ENCODE measurements at regions not wholly inside any gene's neighbourhood (a gene's known extent, or its start where the extent isn't known, plus 50 kb on each side); places are given as distances from the start of the nearest gene placed in this dataset.

DNA sequence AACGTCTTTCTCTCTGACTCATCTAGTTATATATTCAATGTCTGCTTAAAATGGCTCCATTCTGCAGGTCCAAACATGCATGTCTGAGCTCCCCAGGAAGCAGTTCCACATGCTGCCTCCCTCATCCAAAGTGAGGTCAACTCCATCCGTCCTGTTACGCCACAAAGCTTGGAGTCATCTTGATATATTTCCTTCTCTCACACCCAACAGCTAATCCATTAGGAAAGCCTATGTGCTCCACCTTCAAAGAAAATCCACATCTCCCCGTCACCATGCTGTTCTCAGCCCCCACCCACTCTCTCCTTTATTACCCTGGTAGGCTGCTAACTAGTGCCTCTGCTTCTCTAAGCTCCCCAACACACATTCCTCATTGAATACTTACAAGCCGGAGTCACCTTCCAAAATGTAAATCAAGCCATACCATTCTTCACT is 130.2 kb upstream of the SYNDIG1 start:
- DNase-seq (ENCODE audit: extremely low read depth in 1 of 2, low read depth in 1 of 2), result no peak

- no peak for DNase-seq (ENCODE audit: extremely low read depth in 1 of 2, low read depth in 1 of 2)
Observed at GRCh38 chr20:24337551-24337950, 131.9 kb upstream of the SYNDIG1 start.

DNA sequence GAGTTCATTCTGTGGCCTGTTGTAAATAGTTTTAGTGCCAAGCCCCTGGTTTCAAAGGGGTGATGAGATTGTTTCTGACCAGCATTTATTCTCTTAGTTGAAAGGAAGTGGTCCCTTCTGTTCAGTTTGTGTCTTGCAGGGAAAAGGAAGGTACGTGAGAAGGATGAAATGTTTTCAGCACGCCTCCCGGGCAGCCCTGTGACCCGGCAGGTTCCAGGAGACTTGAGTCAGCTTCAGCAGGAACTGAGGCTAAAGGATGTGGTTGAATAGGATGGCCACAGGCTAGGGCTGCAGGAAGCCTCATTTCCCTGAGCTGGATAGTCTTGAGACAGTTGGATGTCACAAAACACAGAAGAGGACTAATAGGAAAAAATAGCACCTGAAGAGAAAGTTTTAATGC is 132.4 kb upstream of the SYNDIG1 start:
- DNase-seq (ENCODE audit: extremely low read depth in 1 of 2, low read depth in 1 of 2), result no peak

- no peak for DNase-seq (ENCODE audit: extremely low read depth in 1 of 2, low read depth in 1 of 2)
Observed at GRCh38 chr20:24334830-24335229, 134.6 kb upstream of the SYNDIG1 start.

DNA sequence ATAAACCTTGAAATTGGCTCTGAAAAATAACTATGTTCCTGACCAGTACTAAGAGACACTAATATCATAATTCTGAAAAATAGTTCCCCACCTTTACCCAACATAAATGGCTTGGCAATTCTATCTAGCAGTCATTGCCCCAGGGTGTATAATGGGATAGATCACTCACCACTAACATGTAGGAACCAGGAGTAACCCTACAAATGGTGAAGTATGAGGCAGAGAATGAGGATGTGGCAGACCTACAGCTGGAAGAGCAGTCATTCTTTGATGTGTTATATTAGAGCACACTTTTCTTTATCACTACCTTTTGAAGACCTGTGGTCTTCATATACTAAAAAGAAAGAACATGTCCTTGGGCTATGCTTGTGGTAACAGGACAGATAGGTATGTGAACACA is 136.5 kb upstream of the SYNDIG1 start:
- no peak for DNase-seq (ENCODE audit: extremely low read depth in 1 of 2, low read depth in 1 of 2)

- no peak for DNase-seq (ENCODE audit: extremely low read depth in 1 of 2, low read depth in 1 of 2)
Observed at GRCh38 chr20:24331939-24332338, 137.5 kb upstream of the SYNDIG1 start.

- no peak for DNase-seq (ENCODE audit: extremely low read depth in 1 of 2, low read depth in 1 of 2)
Observed at GRCh38 chr20:24328901-24329300, 140.5 kb upstream of the SYNDIG1 start.

DNA sequence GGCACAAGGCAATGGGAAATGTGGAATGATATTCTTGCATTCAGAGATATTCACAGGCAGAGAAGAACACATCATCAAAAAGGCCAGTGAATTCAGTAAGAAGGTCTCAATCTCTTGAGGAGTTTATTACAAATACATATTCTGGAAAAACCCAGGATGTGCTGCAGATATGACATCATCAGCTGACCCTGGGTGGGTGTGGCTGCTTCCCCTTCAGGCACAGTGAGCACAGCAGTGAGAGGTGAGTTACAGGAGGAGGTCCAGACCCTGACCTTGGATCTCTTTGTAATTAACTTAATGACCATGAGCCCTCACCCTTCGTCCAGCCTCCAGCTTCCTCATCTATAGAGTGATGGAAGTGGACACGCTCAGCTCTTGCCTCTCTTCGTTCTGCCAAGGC is 147.5 kb upstream of the SYNDIG1 start:
- DNase-seq (ENCODE audit: extremely low read depth in 1 of 2, low read depth in 1 of 2), result no peak

- no peak for DNase-seq (ENCODE audit: extremely low read depth in 1 of 2, low read depth in 1 of 2)
Observed at GRCh38 chr20:24318569-24319352, 150.7 kb upstream of the SYNDIG1 start.

DNA sequence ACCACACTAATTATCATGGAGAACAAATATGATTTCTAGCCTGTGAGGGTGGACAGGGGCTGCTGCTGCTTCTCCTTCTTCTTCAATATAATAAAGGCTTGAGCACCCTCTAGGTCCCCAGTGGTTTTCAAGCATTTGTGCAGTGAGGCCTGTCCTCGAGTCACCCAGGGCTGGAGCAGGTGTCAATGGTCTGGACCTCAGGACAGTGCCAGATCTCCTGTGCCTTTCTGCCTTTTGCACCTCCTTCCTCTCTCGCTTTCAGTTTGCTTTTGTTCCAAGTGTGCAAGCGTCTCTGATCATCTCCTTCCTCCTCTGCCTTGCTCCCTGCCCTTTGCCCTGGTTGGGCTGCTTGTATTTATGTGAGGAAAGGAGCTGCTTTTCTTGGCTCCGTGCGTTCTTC is 152.2 kb upstream of the SYNDIG1 start:
- no peak for DNase-seq (ENCODE audit: extremely low read depth in 1 of 2, low read depth in 1 of 2)

DNA sequence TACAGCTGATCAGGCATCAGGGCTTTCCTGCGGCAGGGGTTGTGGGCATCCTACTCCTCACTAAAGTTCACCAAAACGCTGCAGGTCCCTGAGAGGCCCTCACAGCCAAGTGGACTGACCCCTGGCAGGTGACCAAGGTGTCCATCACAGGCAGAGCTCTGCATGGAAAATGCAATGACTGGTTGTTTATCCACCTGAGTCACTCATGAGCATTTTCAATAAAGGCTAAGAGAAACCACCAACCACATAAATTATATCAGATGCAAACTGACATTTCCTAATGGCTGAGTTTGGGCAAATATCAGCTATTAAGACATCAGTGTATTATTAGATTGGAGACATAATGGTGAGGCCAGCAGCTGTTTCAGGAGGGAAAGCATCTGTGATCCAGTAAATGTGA is 152.7 kb upstream of the SYNDIG1 start:
- DNase-seq (ENCODE audit: extremely low read depth in 1 of 2, low read depth in 1 of 2), result no peak

GRCh38 chr20:24314053-24314452 is 155.4 kb upstream of the SYNDIG1 start:
- DNase-seq (ENCODE audit: extremely low read depth in 1 of 2, low read depth in 1 of 2), result no peak

DNA sequence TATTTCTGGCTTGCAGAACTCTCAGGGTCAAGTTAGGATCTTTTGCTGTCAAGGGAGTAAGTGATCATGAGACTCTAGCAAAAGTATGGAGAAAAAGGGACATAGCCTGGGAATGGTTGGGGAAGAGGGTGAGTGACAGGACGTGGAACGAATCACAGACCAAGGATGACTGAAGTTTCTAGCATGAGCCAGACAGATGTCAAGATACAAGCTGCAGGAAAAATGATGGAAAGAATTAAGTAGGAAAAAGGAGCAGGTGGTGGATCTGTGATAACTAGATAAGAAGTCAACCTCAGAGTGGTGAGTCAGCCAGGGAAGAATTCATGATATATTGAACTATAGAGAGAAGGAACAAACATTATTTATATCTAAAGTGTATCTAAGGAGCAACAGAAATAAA is 159.8 kb upstream of the SYNDIG1 start:
- no peak for DNase-seq (ENCODE audit: extremely low read depth in 1 of 2, low read depth in 1 of 2)

DNA sequence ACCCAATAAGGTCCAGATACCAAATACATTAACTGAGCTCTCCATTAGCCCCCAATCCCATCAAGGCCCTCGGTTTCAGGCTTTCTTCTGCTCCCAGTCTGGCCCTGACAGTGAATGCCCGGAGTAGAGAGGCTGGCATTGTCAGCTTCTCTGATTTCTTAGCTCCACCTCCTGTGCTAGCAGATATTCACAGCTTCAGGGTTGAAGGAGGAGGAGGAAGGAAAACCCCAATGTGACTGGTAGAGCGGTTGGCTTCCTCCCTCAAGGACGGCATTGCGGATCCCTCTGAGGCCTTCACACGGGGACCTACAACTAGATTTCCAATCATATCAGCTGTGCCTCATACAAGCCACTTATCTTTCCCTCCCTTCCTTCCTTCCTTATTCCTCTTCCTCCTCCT is 164.1 kb upstream of the SYNDIG1 start:
- no peak for DNase-seq (ENCODE audit: extremely low read depth in 1 of 2, low read depth in 1 of 2)

- DNase-seq (ENCODE audit: extremely low read depth in 1 of 2, low read depth in 1 of 2), result no peak
Observed at GRCh38 chr20:24304291-24304690, 165.1 kb upstream of the SYNDIG1 start.

DNA sequence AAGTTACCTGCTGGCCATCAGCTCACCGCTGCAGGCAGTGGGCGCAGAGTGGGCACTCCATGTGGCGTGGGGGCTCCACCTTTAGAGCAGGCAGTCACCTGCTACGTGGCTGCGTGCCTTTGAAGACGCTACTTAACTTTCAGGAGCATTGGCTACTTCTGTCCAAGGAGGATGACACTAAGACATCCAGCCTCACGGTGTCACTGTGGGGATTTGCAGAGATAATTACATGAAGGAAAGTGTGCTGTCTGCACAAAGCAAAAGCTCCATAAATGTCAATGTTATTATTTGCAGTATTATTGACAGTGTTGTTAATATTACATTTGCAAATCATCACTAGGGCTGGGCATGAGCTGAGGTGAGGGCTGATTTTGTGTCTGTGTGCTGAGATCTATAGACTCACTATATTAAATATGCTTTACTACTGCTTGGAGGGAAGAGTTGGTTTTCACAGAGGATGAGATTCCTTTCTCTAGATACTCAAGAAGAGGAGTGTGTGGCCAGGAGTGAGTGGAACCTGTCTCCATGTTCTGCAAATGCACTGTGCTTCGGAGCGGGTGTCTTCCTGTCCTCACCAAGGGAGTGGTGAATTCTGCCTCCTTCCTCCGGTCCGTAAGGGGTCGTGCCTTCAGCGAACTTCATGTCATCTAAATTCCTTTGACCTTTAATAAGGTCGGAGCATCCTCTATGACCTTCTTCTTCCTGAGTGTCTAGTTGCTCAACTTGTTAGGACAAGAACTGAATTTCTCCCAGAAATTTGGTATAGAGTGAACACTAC is 165.8 kb upstream of the SYNDIG1 start:
- no peak for DNase-seq (ENCODE audit: extremely low read depth in 1 of 2, low read depth in 1 of 2)

DNA sequence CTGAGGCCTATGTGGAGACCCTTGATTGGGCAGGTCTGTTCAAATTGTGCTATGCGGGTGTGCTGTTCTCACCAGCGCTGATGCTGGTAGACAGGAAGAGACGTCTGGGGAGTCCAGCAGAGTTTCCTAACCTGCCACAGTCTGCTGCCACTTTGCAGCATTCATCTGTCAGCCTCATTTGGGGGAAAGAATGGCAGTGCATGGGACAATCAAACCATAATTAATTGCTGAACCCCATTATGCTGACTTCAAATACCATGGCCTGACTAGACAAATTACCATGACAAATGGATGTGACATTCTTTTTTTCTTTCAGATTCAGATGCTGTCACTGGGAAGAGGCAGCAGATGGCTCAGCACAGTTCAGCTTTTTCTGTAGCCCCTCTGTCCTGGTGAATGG is 171.4 kb upstream of the SYNDIG1 start:
- no peak for DNase-seq (ENCODE audit: extremely low read depth in 1 of 2, low read depth in 1 of 2)

GRCh38 chr20:24296477-24297261 is 172.8 kb upstream of the SYNDIG1 start:
- no peak for DNase-seq (ENCODE audit: extremely low read depth in 1 of 2, low read depth in 1 of 2)

DNA sequence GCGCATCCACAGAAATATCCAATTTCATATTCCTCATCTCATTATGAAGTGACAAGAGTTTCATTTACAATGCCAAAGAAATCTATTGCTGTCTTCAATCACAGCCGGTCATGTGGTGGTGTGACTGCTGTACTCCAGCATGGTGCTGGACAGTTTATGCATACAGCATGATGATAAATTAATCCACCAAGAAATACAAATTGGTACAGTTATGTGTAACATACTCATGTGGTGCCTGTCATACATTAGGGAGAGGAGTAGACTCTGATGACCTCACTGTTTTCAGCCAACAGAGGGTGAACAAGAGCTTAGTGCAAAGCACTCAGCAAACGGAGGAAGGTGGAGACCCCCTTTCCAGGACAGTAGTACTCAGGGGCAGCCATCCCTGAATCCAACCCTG is 178.4 kb upstream of the SYNDIG1 start:
- DNase-seq (ENCODE audit: extremely low read depth in 1 of 2, low read depth in 1 of 2), result no peak

GRCh38 chr20:24289737-24290481 is 179.5 kb upstream of the SYNDIG1 start:
- no peak for DNase-seq (ENCODE audit: extremely low read depth in 1 of 2, low read depth in 1 of 2)

GRCh38 chr20:24283186-24283585 is 186.2 kb upstream of the SYNDIG1 start:
- DNase-seq (ENCODE audit: extremely low read depth in 1 of 2, low read depth in 1 of 2), result no peak

Measured in activated CD8-positive, alpha-beta memory T cell treated with anti-CD3 and anti-CD28 coated beads for 1 hour (primary cell).